ENCODE measurements at regions not wholly inside any gene's neighbourhood (a gene's known extent, or its start where the extent isn't known, plus 50 kb on each side); places are given as distances from the start of the nearest gene placed in this dataset.
"Not testable (repeated sequence)": the region's sequence is repeated elsewhere in the genome, so short reads cannot be mapped to it uniquely, and the experiment has no call there.

DNA sequence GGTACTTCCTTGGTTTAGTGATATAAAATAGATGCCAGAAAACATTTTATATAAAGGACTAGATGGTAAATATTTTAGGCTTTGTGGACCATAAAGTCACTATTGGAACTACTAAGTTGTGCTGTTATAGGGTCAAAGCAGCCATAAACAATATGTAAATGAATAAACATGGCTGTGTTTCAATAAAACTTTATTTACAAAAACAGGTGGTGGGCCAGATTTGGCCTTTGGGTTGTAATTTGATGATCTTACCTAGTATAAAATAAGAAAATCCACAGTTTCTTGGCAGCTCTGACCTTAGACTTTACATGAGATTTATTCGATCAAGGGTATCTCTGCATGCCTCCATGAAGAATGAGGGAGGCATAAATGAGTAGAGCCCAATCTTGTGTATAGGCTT, 232.0 kb upstream of the PCDH9 start:
- no peak for FAIRE-seq
- Histone ChIP-seq H3K4me3 (ENCODE audit: control insufficient read depth in 2 of 3, extremely low read depth in 1 of 3, insufficient read depth in 2 of 3, low read depth in 1 of 3, low read length in 3 of 3) (no peak overlapping the region), H4K20me1 (ENCODE audit: control insufficient read depth, extremely low read depth, insufficient read depth, low read length) (no peaks in the 10 kb centered on the region), H3K79me2 (ENCODE audit: control insufficient read depth, insufficient read depth, low read length) (no peaks in the 10 kb centered on the region), H3K9me1 (ENCODE audit: control insufficient read depth, extremely low read depth, insufficient read depth, low read length) (no peaks in the 10 kb centered on the region), H3K4me2 (ENCODE audit: control insufficient read depth, extremely low read depth, insufficient read depth, low read depth, low read length) (no peak overlapping the region), H3K4me1 (ENCODE audit: control insufficient read depth, extremely low read depth, insufficient read depth, low read length) (no peaks in the 10 kb centered on the region), H3K9ac (ENCODE audit: control insufficient read depth, extremely low read depth, insufficient read depth, low read length) (no peak overlapping the region), H3K27me3 (ENCODE audit: control insufficient read depth, extremely low read depth, insufficient read depth, low read length) (no peaks in the 10 kb centered on the region), H3K9me3 (ENCODE audit: control insufficient read depth, low read depth, low read length) (peaks cover 4% of the 10 kb centered on the region), H2AFZ (ENCODE audit: control insufficient read depth, low read length) (no peak overlapping the region), H3K36me3 (ENCODE audit: control insufficient read depth in 2 of 2, extremely low read depth in 1 of 2, insufficient read depth in 2 of 2, low read length in 2 of 2) (no peaks in the 10 kb centered on the region), H3K27ac (ENCODE audit: control insufficient read depth, insufficient read depth, low read length) (no peak overlapping the region)
- dilution Hi-C loops (cut with MboI; ENCODE audit: extremely low pct_ligation_motif_present, low sequenced_read_pairs), result no loop called here
- no peak for DNase-seq (ENCODE audit: low read depth, low spot score)
- no peak for TF ChIP-seq EZH2 (IDR thresholded peaks at IDR 0.05; ENCODE audit: low read length)
- TF ChIP-seq, protein P1, sequence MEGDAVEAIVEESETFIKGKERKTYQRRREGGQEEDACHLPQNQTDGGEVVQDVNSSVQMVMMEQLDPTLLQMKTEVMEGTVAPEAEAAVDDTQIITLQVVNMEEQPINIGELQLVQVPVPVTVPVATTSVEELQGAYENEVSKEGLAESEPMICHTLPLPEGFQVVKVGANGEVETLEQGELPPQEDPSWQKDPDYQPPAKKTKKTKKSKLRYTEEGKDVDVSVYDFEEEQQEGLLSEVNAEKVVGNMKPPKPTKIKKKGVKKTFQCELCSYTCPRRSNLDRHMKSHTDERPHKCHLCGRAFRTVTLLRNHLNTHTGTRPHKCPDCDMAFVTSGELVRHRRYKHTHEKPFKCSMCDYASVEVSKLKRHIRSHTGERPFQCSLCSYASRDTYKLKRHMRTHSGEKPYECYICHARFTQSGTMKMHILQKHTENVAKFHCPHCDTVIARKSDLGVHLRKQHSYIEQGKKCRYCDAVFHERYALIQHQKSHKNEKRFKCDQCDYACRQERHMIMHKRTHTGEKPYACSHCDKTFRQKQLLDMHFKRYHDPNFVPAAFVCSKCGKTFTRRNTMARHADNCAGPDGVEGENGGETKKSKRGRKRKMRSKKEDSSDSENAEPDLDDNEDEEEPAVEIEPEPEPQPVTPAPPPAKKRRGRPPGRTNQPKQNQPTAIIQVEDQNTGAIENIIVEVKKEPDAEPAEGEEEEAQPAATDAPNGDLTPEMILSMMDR (optimal IDR thresholded peaks at IDR 0.05 in 1 of 3, IDR thresholded peaks at IDR 0.05 in 1 of 3, conservative IDR thresholded peaks at IDR 0.05 in 1 of 3; ENCODE audit: extremely low read depth in 1 of 3, insufficient read depth in 2 of 3, low read length in 3 of 3), result no peak

DNA sequence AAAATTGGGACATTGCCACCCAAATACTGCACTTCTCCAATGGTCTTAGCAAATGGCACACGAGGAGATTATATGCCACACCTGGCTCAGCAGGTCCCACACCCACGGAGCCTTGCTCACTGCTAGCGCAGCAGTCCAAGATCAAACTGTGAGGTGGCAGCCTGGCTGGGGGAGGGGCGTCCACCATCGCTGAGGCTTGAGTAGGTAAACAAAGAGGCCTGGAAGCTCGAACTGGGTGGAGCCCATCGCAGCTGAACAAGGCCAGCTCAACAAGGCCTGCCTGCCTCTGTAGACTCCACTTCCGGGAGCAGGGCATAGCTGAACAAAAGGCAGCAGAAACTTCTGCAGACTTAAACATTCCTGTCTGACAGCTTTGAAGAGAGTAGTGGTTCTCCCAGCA, 222.4 kb upstream of the PCDH9 start:
- dilution Hi-C loops (cut with MboI; ENCODE audit: extremely low pct_ligation_motif_present, low sequenced_read_pairs); H3K4me2 ChIP-seq (ENCODE audit: control insufficient read depth, extremely low read depth, insufficient read depth, low read depth, low read length); H3K27me3 ChIP-seq (ENCODE audit: control insufficient read depth, extremely low read depth, insufficient read depth, low read length); H3K9me1 ChIP-seq (ENCODE audit: control insufficient read depth, extremely low read depth, insufficient read depth, low read length); H2AFZ ChIP-seq (ENCODE audit: control insufficient read depth, low read length); H3K9ac ChIP-seq (ENCODE audit: control insufficient read depth, extremely low read depth, insufficient read depth, low read length); H3K79me2 ChIP-seq (ENCODE audit: control insufficient read depth, insufficient read depth, low read length); FAIRE-seq; H3K27ac ChIP-seq (ENCODE audit: control insufficient read depth, insufficient read depth, low read length); H4K20me1 ChIP-seq (ENCODE audit: control insufficient read depth, extremely low read depth, insufficient read depth, low read length); DNase-seq (ENCODE audit: low read depth, low spot score); H3K36me3 ChIP-seq (ENCODE audit: control insufficient read depth in 2 of 2, extremely low read depth in 1 of 2, insufficient read depth in 2 of 2, low read length in 2 of 2); H3K4me3 ChIP-seq (ENCODE audit: control insufficient read depth in 2 of 3, extremely low read depth in 1 of 3, insufficient read depth in 2 of 3, low read depth in 1 of 3, low read length in 3 of 3); H3K9me3 ChIP-seq (ENCODE audit: control insufficient read depth, low read depth, low read length); H3K4me1 ChIP-seq (ENCODE audit: control insufficient read depth, extremely low read depth, insufficient read depth, low read length): not testable (repeated sequence)

DNA sequence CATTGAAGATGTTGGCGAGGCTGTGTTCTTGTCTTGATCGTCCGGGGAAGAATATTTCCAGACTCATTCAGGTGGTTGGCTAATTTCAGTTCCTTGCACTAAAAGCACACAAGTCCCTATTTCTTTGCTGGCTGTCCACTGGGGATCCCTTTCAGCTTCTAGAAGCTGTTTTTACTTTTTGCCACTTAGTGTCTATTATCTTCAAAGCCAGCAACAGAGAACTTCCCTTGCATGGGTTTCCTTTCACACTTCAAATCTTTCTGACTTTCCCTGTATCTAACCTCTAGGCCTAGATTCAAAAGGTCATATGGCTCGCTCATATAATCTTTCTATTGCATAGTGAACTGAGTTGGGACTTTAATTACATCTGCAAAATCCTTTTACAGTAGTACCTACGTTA, 215.3 kb upstream of the PCDH9 start:
- Histone ChIP-seq H3K4me2 (ENCODE audit: control insufficient read depth, extremely low read depth, insufficient read depth, low read depth, low read length) (no peak overlapping the region), H2AFZ (ENCODE audit: control insufficient read depth, low read length) (no peak overlapping the region), H3K36me3 (ENCODE audit: control insufficient read depth in 2 of 2, extremely low read depth in 1 of 2, insufficient read depth in 2 of 2, low read length in 2 of 2) (no peaks in the 10 kb centered on the region), H3K27ac (ENCODE audit: control insufficient read depth, insufficient read depth, low read length) (no peak overlapping the region), H3K9ac (ENCODE audit: control insufficient read depth, extremely low read depth, insufficient read depth, low read length) (no peak overlapping the region), H3K79me2 (ENCODE audit: control insufficient read depth, insufficient read depth, low read length) (no peaks in the 10 kb centered on the region), H4K20me1 (ENCODE audit: control insufficient read depth, extremely low read depth, insufficient read depth, low read length) (no peaks in the 10 kb centered on the region), H3K4me1 (ENCODE audit: control insufficient read depth, extremely low read depth, insufficient read depth, low read length) (no peaks in the 10 kb centered on the region), H3K9me1 (ENCODE audit: control insufficient read depth, extremely low read depth, insufficient read depth, low read length) (no peaks in the 10 kb centered on the region), H3K4me3 (ENCODE audit: control insufficient read depth in 2 of 3, extremely low read depth in 1 of 3, insufficient read depth in 2 of 3, low read depth in 1 of 3, low read length in 3 of 3) (no peak overlapping the region), H3K9me3 (ENCODE audit: control insufficient read depth, low read depth, low read length) (no peaks in the 10 kb centered on the region), H3K27me3 (ENCODE audit: control insufficient read depth, extremely low read depth, insufficient read depth, low read length) (no peaks in the 10 kb centered on the region)
- FAIRE-seq (no peak), DNase-seq (ENCODE audit: low read depth, low spot score) (no peak)
- dilution Hi-C loops (cut with MboI; ENCODE audit: extremely low pct_ligation_motif_present, low sequenced_read_pairs), result no loop called here
- TF ChIP-seq EZH2 (IDR thresholded peaks at IDR 0.05; ENCODE audit: low read length), result no peak
- TF ChIP-seq, protein P1 (optimal IDR thresholded peaks at IDR 0.05 in 1 of 3, IDR thresholded peaks at IDR 0.05 in 1 of 3, conservative IDR thresholded peaks at IDR 0.05 in 1 of 3; ENCODE audit: extremely low read depth in 1 of 3, insufficient read depth in 2 of 3, low read length in 3 of 3), result no peak

Measured in keratinocyte (primary cell).